NB4 (cell line): ENCODE measurements at regions not wholly inside any gene's neighbourhood (a gene's known extent, or its start where the extent isn't known, plus 50 kb on each side); places are given as distances from the start of the nearest gene placed in this dataset.
"Not testable (repeated sequence)": the region's sequence is repeated elsewhere in the genome, so short reads cannot be mapped to it uniquely, and the experiment has no call there.

Experiments used
- DNase-seq: peaks from one replicate; pipeline ENCODE4 v3.0.0; 2010; ENCODE audit warnings: low read depth
- H3K4me3 ChIP-seq: one replicate; pipeline ENCODE4 v1.5.1; 2011; ENCODE audit warnings: mild to moderate bottlenecking, low read depth, low read length, moderate library complexity
- MYC ChIP-seq: IDR thresholded peaks from 2 replicates; pipeline ENCODE4 v1.6.1; 2011; ENCODE audit warnings: low read depth, low read length
- POLR2A ChIP-seq: IDR thresholded peaks from 2 replicates; pipeline ENCODE4 v1.6.1; 2011; ENCODE audit warnings: mild to moderate bottlenecking; ENCODE audit not compliant: insufficient read length; ENCODE audit errors: extremely low read depth
- TF ChIP-seq, protein P1 (sequence below): IDR thresholded peaks from one replicate; pipeline ENCODE4 v1.5.1; 2012; ENCODE audit warnings: low read depth, low read length
- TF ChIP-seq, protein P2 (sequence below): IDR thresholded peaks from 2 replicates; pipeline ENCODE4 v1.6.1; 2011; ENCODE audit warnings: low read depth, low read length

DNA sequence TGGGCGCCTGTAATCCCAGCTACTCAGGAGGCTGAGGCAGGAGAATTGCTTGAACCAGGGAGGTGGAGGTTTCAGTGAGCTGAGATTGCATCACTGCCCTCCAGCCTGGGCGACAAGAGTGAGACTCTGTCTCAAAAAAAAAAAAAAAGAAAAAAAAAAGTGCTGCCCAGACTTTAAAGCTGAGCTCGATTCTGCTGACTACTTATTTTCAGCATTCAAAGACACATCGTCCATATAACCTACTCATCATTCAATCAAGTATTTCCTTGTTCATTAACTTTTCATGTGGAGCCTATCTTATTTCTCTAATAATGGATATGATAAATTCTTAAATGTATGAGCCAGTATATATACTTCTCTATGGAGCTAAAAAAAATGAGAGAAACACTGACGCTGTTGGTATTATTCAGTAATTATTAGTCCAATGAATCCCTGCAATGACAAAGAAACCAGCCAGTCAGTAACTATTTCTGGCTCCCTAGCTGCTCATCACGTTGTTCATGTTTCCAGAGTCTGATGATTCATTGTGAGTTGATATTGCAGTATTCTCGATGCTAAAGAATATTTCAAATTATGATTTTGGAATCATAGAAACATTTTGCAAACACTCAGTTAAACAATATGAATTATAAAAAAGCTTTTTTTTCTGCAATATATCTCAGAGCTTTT, 111.9 kb downstream of the RAP2B start:
- no peak overlapping the region for H3K4me3 ChIP-seq
- DNase-seq = no peak

DNA sequence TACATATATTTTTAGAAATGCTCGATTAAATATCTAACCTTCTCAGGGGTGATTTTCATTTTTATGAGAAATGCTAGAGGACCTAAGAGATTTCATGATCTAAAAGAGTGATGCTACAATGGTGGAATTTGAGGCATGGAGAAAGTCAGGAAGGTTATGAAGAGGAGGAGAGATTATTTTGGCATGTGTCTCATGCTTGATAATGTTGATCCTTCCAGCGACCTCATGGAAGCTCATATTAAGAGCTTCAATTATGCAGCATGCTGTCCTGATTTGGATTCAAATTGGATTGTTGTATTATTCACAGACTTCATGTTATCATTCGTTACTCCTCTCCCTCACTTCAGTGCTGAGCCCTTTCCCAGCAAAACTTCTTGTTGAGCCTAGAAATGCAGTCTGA, 112.5 kb downstream of the RAP2B start:
- no peak overlapping the region for H3K4me3 ChIP-seq
- DNase-seq = no peak
- TF ChIP-seq, protein P1, sequence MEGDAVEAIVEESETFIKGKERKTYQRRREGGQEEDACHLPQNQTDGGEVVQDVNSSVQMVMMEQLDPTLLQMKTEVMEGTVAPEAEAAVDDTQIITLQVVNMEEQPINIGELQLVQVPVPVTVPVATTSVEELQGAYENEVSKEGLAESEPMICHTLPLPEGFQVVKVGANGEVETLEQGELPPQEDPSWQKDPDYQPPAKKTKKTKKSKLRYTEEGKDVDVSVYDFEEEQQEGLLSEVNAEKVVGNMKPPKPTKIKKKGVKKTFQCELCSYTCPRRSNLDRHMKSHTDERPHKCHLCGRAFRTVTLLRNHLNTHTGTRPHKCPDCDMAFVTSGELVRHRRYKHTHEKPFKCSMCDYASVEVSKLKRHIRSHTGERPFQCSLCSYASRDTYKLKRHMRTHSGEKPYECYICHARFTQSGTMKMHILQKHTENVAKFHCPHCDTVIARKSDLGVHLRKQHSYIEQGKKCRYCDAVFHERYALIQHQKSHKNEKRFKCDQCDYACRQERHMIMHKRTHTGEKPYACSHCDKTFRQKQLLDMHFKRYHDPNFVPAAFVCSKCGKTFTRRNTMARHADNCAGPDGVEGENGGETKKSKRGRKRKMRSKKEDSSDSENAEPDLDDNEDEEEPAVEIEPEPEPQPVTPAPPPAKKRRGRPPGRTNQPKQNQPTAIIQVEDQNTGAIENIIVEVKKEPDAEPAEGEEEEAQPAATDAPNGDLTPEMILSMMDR = no peak
- TF ChIP-seq, protein P2, sequence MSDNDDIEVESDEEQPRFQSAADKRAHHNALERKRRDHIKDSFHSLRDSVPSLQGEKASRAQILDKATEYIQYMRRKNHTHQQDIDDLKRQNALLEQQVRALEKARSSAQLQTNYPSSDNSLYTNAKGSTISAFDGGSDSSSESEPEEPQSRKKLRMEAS = no peak
- no peak for TF ChIP-seq MYC
- no peak for TF ChIP-seq POLR2A

More for the DNA sequence above, 111.9 kb downstream of the RAP2B start:
- no peak for TF ChIP-seq MYC
- TF ChIP-seq, protein P2 = no peak
- TF ChIP-seq, protein P1 = no peak
- TF ChIP-seq POLR2A = no peak

DNA sequence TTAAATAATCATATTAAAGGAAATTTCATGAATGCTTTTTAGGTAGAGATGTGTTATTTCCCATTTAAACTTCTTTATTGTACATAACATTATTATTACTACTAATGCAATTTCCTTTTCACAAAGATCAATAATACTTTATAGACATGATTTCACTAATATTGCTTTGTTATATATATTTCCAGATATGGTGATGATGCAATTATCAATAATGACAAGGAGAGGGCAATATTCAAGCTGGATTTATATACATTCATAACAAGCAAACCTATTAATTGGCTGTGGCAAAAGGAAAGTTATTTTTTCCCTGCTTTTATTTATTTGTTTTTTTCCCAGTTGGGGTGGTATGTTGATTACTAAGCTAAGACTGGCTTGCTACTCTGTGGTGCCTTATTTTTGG, 113.5 kb downstream of the RAP2B start:
- DNase-seq = no peak
- no peak overlapping the region for H3K4me3 ChIP-seq
- TF ChIP-seq, protein P1 = no peak
- TF ChIP-seq, protein P2 = no peak
- TF ChIP-seq POLR2A (no peak), MYC (no peak)

DNA sequence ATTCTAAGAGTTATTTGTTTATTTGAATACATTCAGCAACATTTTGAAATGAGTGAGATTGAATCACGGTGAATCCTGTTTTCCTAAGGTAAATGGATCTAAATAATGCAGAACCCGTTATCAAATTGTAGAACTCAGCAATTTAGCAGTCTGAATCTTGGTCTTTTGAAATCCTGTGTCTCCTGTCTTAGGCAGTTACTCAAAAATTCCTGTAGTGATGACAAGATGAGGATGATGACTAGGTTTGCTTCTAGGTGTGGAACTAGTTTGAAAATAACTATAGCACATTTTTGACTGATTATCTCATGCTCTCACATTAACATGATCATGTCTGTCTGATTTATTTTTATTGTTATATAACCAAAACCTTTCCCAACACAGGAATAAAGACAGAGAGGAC, 115.0 kb downstream of the RAP2B start:
- TF ChIP-seq, protein P1 = no peak
- TF ChIP-seq, protein P2 = no peak
- TF ChIP-seq MYC (no peak), POLR2A (no peak)

DNA sequence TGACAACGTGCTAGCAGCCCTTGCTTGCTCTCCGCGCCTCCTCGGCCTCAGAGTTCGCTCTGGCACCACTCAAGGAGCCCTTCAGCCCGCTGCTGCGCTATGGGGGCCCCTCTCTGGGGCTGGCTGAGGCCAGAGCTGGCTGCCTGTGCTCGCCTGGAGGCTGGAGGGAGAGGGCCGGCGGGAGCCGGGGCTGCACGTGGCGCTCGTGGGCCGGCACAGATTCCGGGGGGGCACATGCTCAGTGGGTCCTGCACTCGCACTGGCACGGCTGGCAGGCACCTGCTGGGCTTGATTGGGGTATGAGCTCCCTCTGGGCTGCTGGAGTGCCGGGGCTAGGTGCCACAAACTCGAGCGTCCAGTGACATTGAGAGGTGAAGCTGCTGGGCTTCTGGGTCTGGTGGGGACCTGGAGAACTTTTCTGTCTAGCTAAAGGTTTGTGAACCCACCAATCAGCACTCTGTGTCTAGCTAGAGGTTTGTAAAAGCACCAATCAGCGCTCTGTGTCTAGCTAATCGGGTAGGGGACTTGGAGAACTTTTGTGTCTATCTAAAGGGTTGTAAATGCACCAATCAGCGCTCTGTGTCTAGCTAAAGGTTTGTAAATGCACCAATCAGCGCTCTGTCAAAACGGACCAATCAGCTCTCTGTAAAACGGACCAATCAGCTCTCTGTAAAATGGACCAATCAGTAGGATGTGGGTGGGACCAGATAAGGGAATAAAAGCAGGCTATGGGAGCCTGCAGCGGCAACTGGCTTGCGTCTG, 119.4 kb downstream of the RAP2B start:
- not testable (repeated sequence) for DNase-seq, H3K4me3 ChIP-seq

More for the DNA sequence above, 115.0 kb downstream of the RAP2B start:
- no peak overlapping the region for H3K4me3 ChIP-seq
- DNase-seq = no peak

DNA sequence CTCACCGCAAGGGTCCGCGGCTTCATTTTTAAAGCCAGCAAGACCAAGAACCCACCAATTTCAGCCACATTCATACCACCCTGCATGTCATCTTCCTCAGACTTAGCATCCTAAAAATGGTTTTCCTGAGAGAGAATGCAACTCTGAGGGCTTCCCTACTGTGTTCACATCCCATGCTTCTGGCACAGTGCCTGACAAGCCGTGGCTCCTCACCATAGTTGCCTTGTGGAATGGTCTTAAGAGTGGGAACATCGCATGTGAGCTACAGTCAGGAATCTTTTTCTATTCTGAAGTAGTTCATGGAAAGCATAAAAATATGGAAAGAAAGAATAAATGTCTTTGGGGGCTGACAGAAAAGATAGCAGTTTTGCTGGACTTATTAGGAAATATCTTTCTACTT, 120.3 kb downstream of the RAP2B start:
- TF ChIP-seq POLR2A = no peak
- TF ChIP-seq, protein P2 = no peak
- TF ChIP-seq, protein P1 = no peak
- TF ChIP-seq MYC = no peak
- no peak overlapping the region for H3K4me3 ChIP-seq
- DNase-seq = no peak
